SKM-1 (cell line): ENCODE measurements at regions not wholly inside any gene's neighbourhood (a gene's known extent, or its start where the extent isn't known, plus 50 kb on each side); places are given as distances from the start of the nearest gene placed in this dataset.

Experiments
- DNase-seq: peaks from one replicate; lab custom pipeline; 2025; ENCODE audit not compliant: unreplicated experiment; lab: John Stamatoyannopoulos, UW

DNA sequence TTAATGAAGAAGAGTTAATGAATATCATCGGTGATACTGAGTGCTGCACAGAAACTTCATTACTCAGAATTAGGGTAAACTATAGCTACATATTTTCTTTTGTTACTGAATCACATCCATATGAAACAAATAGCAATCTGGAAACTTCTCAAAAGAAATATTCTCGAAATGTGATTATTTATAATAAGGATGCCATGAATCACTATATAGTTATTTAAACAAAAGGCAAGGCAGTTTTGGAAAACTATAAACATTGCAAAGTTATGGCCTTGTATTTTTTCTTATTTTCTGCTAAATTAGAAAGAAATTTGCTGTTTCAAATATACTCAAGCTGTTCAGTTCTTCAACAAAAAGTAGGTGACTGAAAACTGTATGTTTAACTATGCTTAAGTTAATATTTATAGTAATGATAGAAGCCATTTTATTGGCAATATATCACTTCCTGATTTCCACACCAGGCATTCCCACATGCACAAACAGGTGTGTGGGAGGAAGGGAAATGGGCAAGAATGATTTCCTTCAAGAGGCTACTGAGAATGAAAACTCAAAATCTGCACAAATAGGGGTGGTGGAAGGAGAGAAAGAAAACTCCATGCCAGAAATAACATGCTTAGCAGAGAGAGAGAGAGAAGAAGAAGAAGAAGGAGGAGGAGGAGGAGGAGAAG, 74.5 kb upstream of the FRY start:
- DNase-seq = no peak

DNA sequence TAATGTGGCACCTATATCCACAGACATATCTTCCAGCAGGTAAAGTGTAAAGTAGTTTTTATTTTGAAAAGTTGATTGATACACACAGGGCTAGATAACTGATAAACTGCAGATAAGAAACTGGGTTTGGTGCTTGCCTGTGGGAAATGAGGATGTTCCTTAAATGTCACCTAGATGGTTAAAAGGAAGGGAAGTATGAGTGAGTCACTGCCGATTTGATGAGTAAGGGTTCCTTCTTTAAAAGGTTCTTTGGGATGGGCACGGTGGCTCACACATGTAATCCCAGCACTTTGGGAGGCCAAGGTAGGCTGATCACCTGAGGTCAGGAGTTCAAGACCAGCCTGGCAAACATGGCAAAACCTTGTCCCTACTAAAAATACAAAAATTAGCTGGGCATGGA, 73.8 kb upstream of the FRY start:
- DNase-seq = no peak

DNA sequence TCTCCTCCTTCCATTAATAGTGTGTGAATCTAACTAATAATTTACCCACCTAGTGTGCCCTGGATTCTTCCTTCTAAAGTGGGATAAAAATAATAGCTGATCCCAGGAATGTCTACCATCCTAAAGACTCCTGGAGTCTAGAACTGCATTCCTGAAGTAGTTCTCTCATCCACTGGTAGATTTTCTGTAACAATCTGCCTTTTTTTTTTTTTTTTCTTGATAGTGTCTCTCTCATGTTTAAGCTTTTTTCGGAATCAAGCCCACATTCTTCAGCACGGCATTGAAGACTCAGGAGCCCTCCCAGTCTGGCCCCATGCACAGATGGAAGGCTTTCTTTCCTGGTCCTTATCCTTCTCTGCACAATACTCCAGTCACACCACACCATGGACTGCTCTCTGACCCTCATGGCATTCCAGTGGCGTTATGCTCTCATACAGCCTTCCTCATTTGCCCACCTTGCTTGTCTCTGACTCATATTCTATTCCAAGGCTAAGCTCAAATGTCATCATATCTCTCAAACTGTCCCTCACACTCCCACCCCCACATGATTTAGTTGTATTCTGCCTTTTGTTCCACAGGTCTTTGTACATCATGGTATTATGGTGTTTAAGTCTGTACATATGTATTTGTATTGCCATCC, 68.7 kb upstream of the FRY start:
- DNase-seq = no peak

DNA sequence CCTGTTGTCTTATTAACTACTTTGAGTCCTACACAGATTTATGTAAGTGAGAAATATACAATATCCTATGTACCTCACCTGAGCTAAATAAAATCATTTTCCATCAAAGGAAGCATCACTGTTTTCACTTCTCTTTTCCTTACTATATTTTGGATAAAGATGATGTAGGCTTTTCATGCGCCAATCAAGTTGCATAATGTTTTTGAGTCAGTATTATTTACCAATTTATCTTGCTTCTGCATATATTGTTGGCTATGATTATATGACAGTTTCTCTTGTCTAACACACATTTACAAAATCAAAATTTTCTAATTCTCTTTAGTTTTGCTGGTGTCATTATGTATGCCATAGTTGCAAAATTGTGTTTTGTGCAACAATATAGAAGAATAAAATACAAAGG, 67.9 kb upstream of the FRY start:
- no peak for DNase-seq

DNA sequence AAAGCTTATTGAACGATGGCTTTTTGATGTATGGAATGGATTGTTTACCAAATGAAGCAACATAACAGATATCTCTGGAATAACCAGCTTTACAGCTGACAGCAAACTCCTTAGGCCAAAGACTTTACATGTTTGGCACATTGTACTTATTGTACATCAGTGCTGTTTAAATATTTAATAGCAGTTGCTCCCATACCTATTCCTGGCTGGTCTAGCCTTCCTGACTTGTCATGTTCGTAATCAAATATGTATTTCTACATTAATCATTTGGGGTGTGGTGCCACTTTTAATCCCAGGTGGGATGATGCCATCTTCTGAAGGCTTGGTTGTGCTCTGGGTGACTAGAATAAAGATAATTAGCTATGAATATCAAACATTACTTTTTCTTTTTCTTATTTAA, 67.4 kb upstream of the FRY start:
- no peak for DNase-seq

DNA sequence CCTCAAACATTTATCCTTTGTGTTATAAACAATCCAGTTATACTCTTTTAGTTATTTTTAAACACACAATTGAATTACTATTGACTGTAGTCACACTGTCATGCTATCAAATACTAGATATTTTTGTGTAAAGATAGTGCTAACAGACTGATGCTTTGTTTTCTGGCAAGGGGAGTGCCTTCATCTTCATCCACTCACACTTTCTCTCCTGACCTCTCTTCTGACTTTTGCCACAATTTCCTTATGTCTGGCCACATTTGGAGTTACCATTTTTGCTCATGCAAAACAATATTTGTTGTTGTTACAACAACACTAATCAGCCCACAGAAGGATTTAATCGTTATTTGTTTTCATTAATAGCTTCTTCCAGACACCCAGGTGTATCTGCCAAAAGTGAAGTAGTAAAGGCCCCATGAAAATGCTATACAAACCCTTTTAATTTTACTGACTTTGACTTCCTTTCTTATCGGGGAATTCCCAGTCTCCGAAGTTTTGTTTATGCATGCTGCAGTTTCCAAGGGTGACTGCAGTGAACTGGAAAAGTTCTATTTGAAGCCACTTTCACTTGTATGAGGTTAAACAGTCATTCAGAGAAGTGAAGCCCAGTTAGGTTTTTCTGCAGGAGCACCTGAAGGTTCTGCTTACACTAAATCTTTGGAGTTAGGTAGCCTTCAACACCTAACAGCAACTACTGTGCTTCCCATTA, 66.1 kb upstream of the FRY start:
- no peak for DNase-seq

DNA sequence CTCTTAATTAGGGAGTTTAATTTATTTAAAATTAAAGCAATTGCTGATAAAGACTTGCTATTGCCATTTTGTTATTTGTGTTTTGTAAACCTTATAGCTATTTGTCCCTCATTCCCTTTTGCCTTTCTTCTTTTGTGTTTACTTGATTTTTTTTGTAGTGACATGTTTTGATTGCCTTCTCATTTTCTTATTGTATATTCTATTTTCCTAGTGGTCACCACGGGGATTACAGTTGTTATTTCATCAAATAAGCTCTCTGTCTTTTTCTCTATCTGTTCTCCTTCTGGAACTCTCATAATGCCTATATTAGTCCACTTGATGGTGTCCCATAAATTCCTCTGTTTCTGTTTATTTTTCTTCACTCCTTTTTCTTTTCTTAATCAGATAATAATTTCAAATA, 64.4 kb upstream of the FRY start:
- no peak for DNase-seq

DNA sequence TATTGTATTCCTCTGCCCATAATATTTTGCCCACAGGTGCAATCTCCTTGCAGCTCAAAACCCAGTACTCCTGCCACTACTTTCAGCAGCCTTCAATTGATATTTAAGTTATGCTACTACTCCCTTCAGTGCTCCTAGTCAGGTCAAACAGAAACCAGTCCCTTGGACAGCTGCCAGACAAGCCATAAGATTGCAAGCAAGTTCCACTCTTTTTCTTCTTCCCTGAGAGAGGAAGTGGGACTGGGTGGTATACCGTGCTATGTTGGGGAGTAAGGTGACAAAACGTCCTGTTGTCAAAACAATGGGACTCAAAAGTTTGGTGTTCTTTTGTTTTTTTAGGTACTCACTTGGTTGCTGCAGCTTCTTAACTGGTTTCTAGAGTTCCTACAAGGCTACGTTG, 63.1 kb upstream of the FRY start:
- peak; percentile 29 for DNase-seq

DNA sequence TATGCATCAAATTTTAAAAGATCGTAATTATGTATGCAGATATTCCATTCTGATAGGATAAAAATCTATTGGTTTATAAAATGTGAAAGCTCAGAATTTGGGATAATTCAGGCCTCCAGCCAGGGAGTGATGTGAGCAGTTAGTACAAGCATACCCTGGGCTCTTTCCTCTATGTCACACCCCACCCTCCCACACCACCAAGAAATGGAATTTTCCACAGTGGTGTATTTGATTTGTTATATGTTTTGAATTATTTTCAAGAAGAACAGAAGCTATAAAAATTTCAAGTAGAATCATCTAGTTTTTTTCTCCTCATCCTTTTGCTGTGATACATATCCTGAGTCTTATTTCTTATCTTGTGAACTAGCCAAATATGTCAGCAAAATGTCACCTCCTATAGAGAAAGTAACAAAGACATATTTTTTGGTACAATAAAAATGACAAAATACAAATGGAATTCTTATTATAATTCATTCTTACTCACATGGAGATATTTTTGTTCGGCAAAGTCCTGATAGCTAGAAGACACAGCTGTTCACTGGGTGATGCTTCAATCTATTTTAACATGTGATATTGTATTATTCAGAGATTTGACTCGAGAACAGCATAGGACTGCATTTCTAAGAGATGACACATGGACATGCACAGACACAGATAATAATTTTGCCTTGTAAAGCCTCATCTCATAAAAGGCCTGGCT, 61.2 kb upstream of the FRY start:
- DNase-seq = no peak

DNA sequence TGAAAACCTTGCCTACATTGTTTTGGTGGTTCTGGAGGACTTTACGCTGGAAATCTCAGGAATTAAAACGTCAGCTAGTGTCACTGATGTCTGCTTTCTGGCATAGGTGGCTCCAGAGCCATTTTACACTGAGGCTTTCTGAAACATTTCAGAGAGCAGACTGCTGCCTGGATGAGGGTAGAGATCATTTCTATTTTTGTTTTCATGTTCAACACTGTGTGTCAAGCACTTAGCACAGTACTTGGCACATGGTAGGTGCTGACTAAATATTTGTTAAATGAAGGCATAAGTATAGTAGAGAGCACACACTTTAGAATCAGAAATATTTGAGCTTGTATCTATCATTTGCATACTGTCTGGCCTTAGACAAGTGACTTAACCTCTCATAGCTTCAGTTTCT, 59.1 kb upstream of the FRY start:
- DNase-seq = no peak

DNA sequence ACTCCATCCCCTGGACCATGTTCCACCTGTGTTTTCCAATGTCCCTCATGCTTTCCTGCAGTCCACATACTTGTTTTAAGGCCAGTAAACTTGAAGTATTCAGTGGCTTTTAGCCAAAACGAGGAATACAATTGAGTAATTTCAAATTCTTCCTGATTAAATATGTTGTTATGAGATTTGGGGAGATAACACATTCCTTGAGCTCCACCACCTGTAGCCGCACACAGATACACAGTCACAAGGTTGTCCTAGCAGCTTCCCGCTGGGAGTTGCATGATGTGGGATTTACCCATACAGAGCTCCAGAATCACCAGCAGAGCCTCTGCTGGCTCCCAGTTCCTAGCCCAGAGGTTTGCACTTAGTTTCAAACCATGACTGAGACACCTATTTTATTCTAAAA, 53.6 kb upstream of the FRY start:
- DNase-seq = no peak

DNA sequence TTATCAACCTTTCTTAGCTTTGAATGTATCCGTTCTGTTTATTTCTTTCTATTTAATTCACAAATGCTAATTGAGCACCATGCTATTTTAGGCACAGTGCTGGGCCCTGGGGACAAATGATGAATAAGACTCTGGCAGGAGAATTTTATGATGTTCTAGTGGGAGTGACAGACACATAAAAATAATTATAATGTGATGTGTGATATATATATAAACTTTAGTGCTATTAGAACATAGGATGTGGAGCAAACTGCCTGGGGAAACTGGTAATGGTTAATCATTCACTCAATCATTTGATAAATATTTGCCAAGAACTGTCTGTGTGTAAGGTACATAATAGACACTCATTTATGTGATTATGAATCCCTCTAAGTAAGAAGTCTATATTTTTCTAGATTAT, 50.7 kb upstream of the FRY start:
- DNase-seq = no peak
